H9 (cell line): ENCODE measurements at regions not wholly inside any gene's neighbourhood (a gene's known extent, or its start where the extent isn't known, plus 50 kb on each side); places are given as distances from the start of the nearest gene placed in this dataset.

ENCODE experiments used
- DNase-seq: peaks from one replicate; pipeline ENCODE4 v3.0.0-alpha.2; 2017
- H2AFZ ChIP-seq: one replicate; pipeline ENCODE4 v1.6.1; 2013; ENCODE audit warnings: mild to moderate bottlenecking, low read length, control low read depth, moderate library complexity
- H2AK5ac ChIP-seq: 2 replicates; pipeline ENCODE4 v1.6.1; 2013; ENCODE audit warnings: low read length, control low read depth, mixed read lengths; ENCODE audit not compliant: insufficient read length
- H2BK120ac ChIP-seq: one replicate; pipeline ENCODE4 v1.6.1; 2013; ENCODE audit warnings: low read depth, mild to moderate bottlenecking, low read length, control low read depth, inconsistent platforms; ENCODE audit not compliant: poor library complexity, severe bottlenecking
- H2BK12ac ChIP-seq: 2 replicates; pipeline ENCODE4 v1.6.1; 2013; ENCODE audit warnings: low read length, control low read depth, mixed read lengths, low read depth; ENCODE audit not compliant: insufficient read length
- H2BK15ac ChIP-seq: 2 replicates; pipeline ENCODE4 v1.6.1; 2013; ENCODE audit warnings: low read depth, low read length, control low read depth
- H2BK20ac ChIP-seq: one replicate; pipeline ENCODE4 v1.6.1; 2013; ENCODE audit warnings: low read depth, mild to moderate bottlenecking, low read length, control low read depth, inconsistent platforms; ENCODE audit not compliant: poor library complexity, severe bottlenecking
- H2BK5ac ChIP-seq: 2 replicates; pipeline ENCODE4 v1.6.1; 2013; ENCODE audit warnings: low read length, control low read depth, mixed read lengths; ENCODE audit not compliant: insufficient read length
- H3K14ac ChIP-seq: 2 replicates; pipeline ENCODE4 v1.6.1; 2013; ENCODE audit warnings: low read length, control low read depth; ENCODE audit not compliant: insufficient read depth
- H3K18ac ChIP-seq: 2 replicates; pipeline ENCODE4 v1.6.1; 2013; ENCODE audit warnings: low read depth, mild to moderate bottlenecking, mixed read lengths, low read length, control low read depth; ENCODE audit not compliant: insufficient read length
- H3K23ac ChIP-seq: 2 replicates; pipeline ENCODE4 v1.6.1; 2013; ENCODE audit warnings: low read length, control low read depth, mixed read lengths, low read depth; ENCODE audit not compliant: insufficient read length
- H3K23me2 ChIP-seq: 2 replicates; pipeline ENCODE4 v1.6.1; 2013; ENCODE audit warnings: low read depth, mild to moderate bottlenecking, mixed read lengths, low read length, control low read depth; ENCODE audit not compliant: insufficient read length, poor library complexity, severe bottlenecking
- H3K27ac ChIP-seq: 2 replicates; pipeline ENCODE4 v1.5.1; 2013; ENCODE audit warnings: low read length, control low read depth, mixed read lengths, low read depth; ENCODE audit not compliant: insufficient read length
- H3K27me3 ChIP-seq: 2 replicates; pipeline ENCODE4 v1.6.1; 2013; ENCODE audit warnings: low read length, control low read depth, inconsistent platforms; ENCODE audit not compliant: insufficient read depth
- H3K4ac ChIP-seq: 2 replicates; pipeline ENCODE4 v1.6.1; 2013; ENCODE audit warnings: low read depth, mild to moderate bottlenecking, control low read depth, inconsistent platforms, low read length, moderate library complexity
- H3K4me1 ChIP-seq: 2 replicates; pipeline ENCODE4 v1.6.1; 2013; ENCODE audit warnings: low read length, control low read depth, inconsistent platforms; ENCODE audit not compliant: insufficient read depth
- H3K4me2 ChIP-seq: 2 replicates; pipeline ENCODE4 v1.6.1; 2013; ENCODE audit warnings: low read length, control low read depth, mixed read lengths; ENCODE audit not compliant: insufficient read length, insufficient read depth
- H3K56ac ChIP-seq: 2 replicates; pipeline ENCODE4 v1.6.1; 2013; ENCODE audit warnings: low read depth, mild to moderate bottlenecking, mixed read lengths, low read length, control low read depth; ENCODE audit not compliant: insufficient read length
- H3K79me1 ChIP-seq: 2 replicates; pipeline ENCODE4 v1.6.1; 2013; ENCODE audit warnings: low read depth, mild to moderate bottlenecking, moderate library complexity, low read length, control low read depth, inconsistent platforms; ENCODE audit not compliant: insufficient read depth, poor library complexity, severe bottlenecking
- H3K79me2 ChIP-seq: 2 replicates; pipeline ENCODE4 v1.6.1; 2013; ENCODE audit warnings: low read length, control low read depth, inconsistent platforms; ENCODE audit not compliant: insufficient read depth
- H3K9ac ChIP-seq: 2 replicates; pipeline ENCODE4 v1.6.1; 2013; ENCODE audit warnings: low read length, control low read depth, mixed read lengths; ENCODE audit not compliant: insufficient read length; ENCODE audit errors: extremely low read depth
- H3K9me3 ChIP-seq: one replicate; pipeline ENCODE4 v1.6.1; 2013; ENCODE audit warnings: low read depth, low read length, inconsistent platforms; ENCODE audit not compliant: control insufficient read depth
- H3T11ph ChIP-seq: one replicate; pipeline ENCODE4 v1.6.1; 2013; ENCODE audit warnings: mild to moderate bottlenecking, low read length, control low read depth, inconsistent platforms
- H4K20me1 ChIP-seq: one replicate; pipeline ENCODE4 v1.6.1; 2013; ENCODE audit not compliant: control insufficient read depth, insufficient read length, insufficient read depth
- H4K5ac ChIP-seq: 2 replicates; pipeline ENCODE4 v1.6.1; 2013; ENCODE audit warnings: low read depth, mild to moderate bottlenecking, mixed read lengths, low read length, control low read depth; ENCODE audit not compliant: insufficient read length
- H4K8ac ChIP-seq: replicated peaks from 2 replicates; pipeline ENCODE4 v1.6.1; 2013; ENCODE audit warnings: low read length, control low read depth, mixed read lengths, low read depth; ENCODE audit not compliant: insufficient read length
- H4K91ac ChIP-seq: 2 replicates; pipeline ENCODE4 v1.6.1; 2013; ENCODE audit warnings: low read depth, mild to moderate bottlenecking, moderate library complexity, mixed read lengths, low read length, control low read depth; ENCODE audit not compliant: insufficient read length
- H3K27ac Mint-ChIP-seq, 3 experiments: 2 replicates in 2 of 3; 3 replicates in 1 of 3; pipeline ENCODE4 v1.8.0; 2020 to 2021; ENCODE audit warnings: mixed read lengths in 3 of 3, mild to moderate bottlenecking in 1 of 3, moderate library complexity in 1 of 3
- H3K27me3 Mint-ChIP-seq: 2 replicates; pipeline ENCODE4 v1.8.0; 2021; ENCODE audit warnings: low read depth, mild to moderate bottlenecking, moderate library complexity, mixed read lengths
- H3K36me3 Mint-ChIP-seq, 3 experiments: 2 replicates in 2 of 3; 3 replicates in 1 of 3; pipeline ENCODE4 v1.8.0; 2020 to 2021; ENCODE audit warnings: low read depth in 3 of 3, mixed read lengths in 3 of 3; ENCODE audit not compliant: insufficient read depth in 1 of 3
- H3K4me1 Mint-ChIP-seq, 2 experiments: 2 replicates each; pipeline ENCODE4 v1.8.0; 2020; ENCODE audit warnings: mixed read lengths in 2 of 2
- H3K4me3 Mint-ChIP-seq, 2 experiments: 2 replicates in 1 of 2; 3 replicates in 1 of 2; pipeline ENCODE4 v1.8.0; 2020 to 2021; ENCODE audit warnings: mild to moderate bottlenecking in 2 of 2, mixed read lengths in 2 of 2, moderate library complexity in 1 of 2
- H3K9me3 Mint-ChIP-seq, 2 experiments: 2 replicates in 1 of 2; 3 replicates in 1 of 2; pipeline ENCODE4 v1.8.0; 2020; ENCODE audit warnings: mild to moderate bottlenecking in 2 of 2, mixed read lengths in 2 of 2, moderate library complexity in 1 of 2
- CTCF ChIP-seq: fragments of 200-600 bp; sonication (generic); conservative IDR thresholded peaks from 3 replicates; pipeline ENCODE4 v1.8.0; 2021; ENCODE audit warnings: antibody characterized with exemption, mild to moderate bottlenecking
- WGBS: extraction: QIAGEN DNeasy Blood & Tissue Kit; methylation state at CpG from one replicate; pipeline ENCODE4 v1.1.7; 2013; ENCODE audit warnings: missing lambda C conversion rate, low lambda C conversion rate, mixed read lengths; ENCODE audit not compliant: insufficient read length; ENCODE audit errors: extremely low coverage; 5-methylcytosine and 5-hydroxymethylcytosine counted together

DNA sequence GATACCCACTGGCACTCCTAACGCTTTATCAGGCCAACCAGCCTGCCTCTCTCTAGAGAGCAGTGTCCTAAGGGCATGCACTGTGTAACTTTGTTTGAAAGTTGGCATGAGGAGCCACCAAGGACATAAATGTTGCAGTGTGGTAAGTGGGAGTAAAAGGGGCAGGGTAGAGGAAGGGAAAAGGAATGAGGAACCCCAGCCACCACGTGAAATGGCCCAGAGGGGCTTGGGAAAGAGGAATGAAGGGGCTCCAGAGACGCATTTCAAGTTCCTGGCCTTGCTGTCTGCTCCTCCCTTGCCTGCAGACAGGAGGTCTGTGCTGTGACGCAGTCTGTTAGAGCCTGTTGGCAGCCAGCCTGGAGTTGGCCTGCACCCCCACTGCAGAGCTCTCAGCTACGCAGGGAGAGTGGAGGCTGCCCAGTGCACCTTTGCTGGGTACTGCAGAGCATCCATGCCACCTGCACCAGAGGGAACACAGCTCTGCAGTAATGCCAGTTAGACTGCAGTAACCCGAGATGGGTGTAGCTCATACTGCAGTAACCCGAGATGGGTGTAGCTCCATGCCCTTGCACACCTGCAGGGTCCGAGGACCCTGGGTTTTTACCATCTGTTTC lies 86.8 kb upstream of the SNAP25 start:
- Histone ChIP-seq H3K23me2 (no peaks in the 10 kb centered on the region), H2BK15ac (no peak overlapping the region), H3K27me3 (no peaks in the 10 kb centered on the region), H2BK12ac (no peak overlapping the region), H3K56ac (no peak overlapping the region), H3K4me1 (peaks cover 4% of the 10 kb centered on the region), H3K79me2 (no peaks in the 10 kb centered on the region), H3K9me3 (no peaks in the 10 kb centered on the region), H3T11ph (no peak overlapping the region), H2BK20ac (no peak overlapping the region), H3K18ac (no peak overlapping the region), H2AFZ (no peak overlapping the region), H3K4me2 (no peak overlapping the region), H3K79me1 (no peaks in the 10 kb centered on the region), H3K23ac (no peak overlapping the region), H2AK5ac (no peak overlapping the region), H4K5ac (no peak overlapping the region), H2BK5ac (no peak overlapping the region), H4K20me1 (no peaks in the 10 kb centered on the region), H3K9ac (no peak overlapping the region), H3K14ac (no peak overlapping the region), H3K27ac (no peak overlapping the region), H4K91ac (no peak overlapping the region), H4K8ac (no peak overlapping the region), H3K4ac (no peak overlapping the region), H2BK120ac (no peak overlapping the region)
- Mint-ChIP-seq H3K36me3 (no peaks in the 10 kb centered on the region), H3K9me3 (no peaks in the 10 kb centered on the region), H3K4me1 (peaks cover 25 to 26% of the 10 kb centered on the region in 2 experiments), H3K27ac (peak overlapping the region in 1 of 3 experiments; percentile 73; a peak in 2 of 7 replicates), H3K27me3 (0 out of 2 replicates have a peak, but pooled peaks cover 2% of the 10 kb centered on the region), H3K4me3 (no peak overlapping the region)
- no CpG with 5 or more reads among the region's 8 CpGs for WGBS
- no peak for TF ChIP-seq CTCF
- DNase-seq: peak; percentile 64
